Stimulated activated CD4-positive, alpha-beta T cell treated with anti-CD3 and anti-CD28 coated beads, TNF-alpha, amount 100 ng/mL, for 1 hour (primary cell): ENCODE measurements at regions not wholly inside any gene's neighbourhood (a gene's known extent, or its start where the extent isn't known, plus 50 kb on each side); places are given as distances from the start of the nearest gene placed in this dataset.
"Not testable (repeated sequence)": the region's sequence is repeated elsewhere in the genome, so short reads cannot be mapped to it uniquely, and the experiment has no call there.

Experiments
- DNase-seq, 3 donors: peaks; one replicate each; pipeline ENCODE4 v3.0.0-alpha.2; 2020; ENCODE audit warnings: low read depth in 3 of 3, low spot score in 1 of 3

DNA sequence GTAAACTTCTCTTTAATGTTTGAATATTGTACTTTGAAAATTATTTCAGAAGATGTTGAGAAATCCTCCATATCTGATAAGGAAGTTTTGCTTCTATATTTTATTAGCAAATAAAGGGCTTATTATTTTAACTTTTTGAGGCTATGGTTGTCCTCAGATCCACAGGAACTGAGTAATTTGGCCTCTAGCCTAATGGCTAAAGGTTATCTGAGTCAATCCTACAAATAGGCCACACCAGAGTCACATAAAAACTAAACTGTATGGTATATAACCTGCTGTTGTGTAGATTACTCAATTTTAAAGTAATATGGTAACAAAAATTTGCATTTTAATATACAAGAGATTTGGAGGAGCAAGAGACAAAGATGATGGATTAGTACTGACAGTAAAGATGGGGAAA is 549.2 kb upstream of the GRAMD2B start:
- no peak for DNase-seq

DNA sequence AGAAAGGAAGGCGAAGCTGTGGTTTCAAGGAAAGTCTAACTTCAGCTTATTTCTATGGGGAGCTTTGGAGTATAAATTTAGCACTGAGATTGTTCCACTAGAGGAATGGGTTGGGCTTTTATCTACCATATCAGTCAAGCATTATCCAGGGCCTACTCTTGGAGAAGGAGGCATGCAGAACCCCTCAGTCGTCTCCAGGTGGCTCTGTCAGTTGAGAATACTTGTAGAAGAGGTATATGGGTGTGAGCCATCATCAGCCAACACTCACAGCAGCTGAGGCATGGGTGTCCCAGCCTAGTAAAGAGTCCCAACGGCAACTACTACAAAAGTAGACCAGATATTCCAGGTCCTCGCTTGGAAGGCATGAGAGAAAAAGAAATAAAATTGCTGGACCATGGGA is 548.5 kb upstream of the GRAMD2B start:
- DNase-seq, result no peak

DNA sequence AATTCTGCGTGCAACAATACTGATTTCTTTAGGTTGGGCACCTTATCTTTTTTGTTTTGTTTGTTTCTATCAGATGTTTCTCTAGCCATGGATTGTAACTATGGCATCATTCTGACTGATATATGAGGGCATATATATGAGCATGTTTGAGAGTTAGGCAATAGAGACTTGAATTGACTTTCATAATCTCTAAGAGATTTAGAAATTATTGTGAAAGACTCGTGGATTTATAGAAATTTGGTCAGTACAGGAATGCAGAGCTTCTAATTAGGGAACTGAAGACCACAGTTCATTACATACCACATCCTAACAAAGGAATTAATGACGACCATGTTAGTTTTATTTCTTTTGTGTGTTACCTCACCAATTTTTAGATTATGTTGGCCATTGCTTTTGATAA is 546.0 kb upstream of the GRAMD2B start:
- no peak for DNase-seq

DNA sequence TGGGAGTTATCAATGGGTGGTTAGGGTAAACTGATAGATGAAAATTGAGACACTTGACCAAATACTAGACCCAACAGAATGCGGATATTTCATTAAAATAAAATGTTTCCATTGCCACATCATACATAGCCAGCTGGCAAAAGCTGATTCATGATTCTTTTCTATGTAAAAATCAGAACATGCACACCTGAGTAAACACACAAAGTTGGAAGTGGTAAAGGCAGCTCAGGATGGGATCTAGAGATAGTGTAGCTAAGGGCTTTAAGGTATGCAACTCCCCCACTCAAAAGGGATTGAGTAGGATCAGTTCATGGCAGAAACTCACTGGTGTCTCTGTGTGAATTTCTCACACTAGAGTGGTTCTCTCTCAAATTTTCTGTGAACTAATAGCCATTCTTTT is 541.1 kb upstream of the GRAMD2B start:
- DNase-seq, result no peak

DNA sequence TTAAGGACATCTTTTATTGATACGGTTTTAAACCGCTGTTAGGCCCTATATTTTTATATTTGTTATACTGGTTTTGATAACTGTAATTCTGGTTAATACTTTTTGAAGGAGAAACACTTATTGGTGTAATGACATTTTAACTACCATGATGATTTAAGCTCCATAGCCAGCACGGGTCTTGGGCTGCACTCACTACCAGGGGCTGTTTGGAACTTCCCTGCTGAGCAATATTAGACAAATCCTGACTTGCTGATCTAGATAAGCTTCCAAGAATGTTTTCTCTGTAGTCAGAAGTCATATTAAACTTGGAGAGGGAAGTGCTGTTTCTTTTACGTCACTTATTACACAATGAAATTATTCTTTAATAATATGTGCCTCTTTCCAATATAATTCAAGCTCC is 540.0 kb upstream of the GRAMD2B start:
- no peak for DNase-seq

DNA sequence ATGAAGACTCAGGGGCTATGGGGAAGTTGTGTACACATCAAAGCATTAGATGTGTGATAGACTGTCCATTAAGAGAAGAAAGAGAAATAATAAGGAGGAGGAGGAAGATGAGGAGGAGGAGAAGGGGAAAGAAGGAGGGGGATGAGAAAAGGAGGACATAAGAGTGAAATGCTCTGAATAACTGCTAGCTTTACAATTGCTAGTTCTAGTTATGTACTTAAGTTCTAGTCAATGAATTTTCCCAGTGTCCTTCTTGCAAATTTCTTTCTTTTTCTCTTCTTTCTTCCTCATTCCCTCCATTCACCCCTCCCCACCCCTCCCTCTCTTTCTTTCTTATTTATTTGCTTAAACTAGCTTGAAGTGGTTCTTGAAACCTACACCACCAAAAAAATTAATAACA is 534.9 kb upstream of the GRAMD2B start:
- DNase-seq, result no peak

DNA sequence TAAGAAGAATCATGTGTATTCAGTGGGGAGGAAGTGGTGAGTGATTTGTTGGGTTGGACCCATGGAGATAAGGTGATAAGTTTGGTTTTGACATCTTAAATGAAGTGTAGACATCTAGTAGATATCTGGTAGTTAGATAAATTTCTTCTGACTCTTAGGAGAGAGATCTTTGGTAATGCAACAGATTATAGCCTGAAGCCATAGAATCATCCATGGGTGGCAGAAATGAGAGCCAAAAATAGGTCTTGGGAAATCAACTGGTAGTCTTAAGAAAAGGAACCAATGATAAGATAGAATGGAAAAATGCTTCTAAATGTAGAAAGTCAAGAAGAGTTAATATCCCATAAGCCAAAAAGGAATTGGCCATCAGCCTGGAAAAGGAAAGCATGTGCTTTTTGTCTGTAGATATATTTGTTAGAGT is 532.7 kb upstream of the GRAMD2B start:
- DNase-seq, result no peak

DNA sequence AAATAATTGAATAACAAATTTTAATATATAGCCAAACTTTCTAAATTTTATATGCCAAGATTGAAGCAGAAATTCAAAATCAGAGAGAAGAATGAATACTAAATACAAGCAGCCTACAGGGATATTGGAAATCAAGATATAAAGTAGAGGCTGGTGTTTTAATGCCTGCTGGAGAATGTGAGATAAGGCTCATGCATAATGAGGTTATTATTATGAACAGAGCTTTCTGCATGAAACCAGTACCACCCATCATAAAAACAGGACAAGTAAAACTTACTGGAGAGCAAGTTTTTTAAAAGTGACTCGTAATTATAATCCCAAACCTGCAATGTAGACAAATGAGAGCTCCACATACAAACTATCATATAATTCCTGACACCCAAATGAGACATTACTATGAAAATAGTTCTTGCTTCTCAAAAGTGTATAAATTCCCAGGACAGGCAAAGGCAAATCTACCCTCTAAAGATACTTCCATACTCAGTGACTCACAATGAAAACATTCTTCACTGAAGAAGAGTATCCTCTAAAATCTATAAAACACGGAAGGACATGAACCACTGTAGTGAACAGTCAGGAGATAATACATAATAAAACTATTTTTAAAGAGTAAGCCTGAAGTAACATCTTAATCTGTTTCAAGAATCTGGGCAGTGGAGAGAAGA is 532.0 kb upstream of the GRAMD2B start:
- no peak for DNase-seq

DNA sequence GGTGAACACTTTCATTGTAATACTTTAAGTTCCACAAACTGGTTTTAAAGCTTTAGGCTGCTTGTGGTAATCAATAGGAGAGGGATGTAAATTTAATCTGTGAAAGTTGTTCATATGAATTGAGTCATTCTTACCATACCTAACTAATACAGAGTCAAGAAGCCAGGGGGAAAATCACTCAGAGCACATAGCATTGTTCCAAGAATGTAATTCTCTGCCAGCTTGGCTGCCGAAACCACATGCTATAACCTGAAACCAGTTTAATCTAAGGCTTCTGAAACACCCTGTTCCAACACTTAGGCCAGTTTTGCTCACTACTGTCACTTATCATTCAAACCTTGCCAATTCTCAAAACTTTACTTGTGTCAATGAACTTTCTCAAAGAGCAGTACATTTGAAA is 528.8 kb upstream of the GRAMD2B start:
- DNase-seq, result no peak

DNA sequence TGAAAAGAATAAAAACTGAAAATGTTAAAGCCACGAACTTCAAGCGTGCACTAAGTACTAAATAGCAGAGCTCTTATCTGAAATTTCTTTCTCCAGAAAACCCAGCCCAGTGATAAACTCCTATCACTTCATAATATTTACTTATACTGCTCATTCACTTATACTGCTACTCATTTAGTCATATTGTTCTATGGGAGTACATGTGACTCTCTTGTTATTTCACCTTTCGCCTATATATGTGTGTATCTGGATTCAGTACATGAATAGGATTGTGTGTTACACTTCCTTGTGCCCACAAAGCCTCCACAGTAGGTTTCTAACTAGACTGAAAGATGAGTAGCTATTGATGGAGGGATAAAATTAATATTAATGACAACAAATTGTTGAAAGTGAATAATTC is 526.8 kb upstream of the GRAMD2B start:
- no peak for DNase-seq

DNA sequence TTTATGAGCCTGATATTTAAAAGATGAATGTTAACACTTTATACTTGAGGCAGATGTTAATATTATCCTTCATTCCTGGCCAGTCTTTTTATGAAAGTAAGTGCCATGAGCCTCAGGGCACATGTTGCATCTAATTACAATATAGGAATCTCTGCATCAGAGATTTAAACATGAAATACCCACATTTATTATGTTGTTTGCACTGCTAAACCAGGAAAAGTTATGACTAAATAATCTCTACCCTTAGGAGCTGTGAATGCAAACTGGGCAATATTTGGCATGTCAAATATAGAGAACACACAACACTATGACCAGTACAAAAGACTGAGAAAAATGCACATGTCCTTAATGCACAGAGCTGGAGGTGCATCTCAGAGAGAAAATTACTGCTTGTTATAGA is 526.1 kb upstream of the GRAMD2B start:
- DNase-seq, result no peak

DNA sequence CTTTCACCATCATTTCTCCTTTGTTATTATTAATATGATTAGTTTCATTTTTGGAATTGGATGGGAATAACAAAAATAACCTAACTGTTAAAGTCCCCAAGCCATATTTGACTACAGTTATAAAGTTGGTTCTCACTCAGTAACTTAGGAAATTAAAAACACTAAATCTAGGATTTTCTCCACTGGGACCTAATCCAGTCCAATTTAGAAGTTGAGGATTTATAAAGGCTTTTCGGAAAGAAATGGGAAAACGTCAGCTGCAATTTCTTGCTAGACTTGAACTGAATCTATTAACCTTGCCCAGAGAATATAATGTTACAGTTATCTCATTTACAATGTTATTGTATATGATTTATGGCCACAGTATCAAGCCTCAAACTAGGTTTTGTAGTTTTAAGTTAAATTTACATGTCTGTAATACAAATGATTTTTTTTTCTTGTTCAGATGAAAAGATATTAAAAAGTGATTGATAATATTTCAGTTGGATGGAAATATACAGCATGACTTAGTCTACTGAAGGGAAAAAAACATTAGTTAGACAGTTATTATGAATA is 524.3 kb upstream of the GRAMD2B start:
- DNase-seq, result no peak

DNA sequence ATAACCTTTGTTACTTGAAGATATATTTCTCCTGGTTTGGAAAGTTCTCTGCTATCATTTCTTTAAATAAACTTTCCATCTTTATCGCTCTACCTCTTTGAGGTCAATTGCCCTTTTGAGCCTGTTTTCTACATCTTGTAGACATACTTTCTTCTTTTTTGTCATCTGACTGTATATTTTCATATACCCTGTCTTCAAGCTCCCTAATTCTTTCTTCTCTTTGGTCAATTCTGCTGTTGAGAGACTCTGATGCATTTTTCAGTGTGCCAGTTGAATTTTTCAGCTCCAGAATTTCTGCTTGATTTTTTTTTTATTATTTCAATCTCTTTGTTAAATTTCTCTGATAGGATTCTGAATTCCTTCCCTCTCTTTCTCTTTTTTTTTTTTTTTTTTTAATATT is 511.2 kb upstream of the GRAMD2B start:
- no peak for DNase-seq

DNA sequence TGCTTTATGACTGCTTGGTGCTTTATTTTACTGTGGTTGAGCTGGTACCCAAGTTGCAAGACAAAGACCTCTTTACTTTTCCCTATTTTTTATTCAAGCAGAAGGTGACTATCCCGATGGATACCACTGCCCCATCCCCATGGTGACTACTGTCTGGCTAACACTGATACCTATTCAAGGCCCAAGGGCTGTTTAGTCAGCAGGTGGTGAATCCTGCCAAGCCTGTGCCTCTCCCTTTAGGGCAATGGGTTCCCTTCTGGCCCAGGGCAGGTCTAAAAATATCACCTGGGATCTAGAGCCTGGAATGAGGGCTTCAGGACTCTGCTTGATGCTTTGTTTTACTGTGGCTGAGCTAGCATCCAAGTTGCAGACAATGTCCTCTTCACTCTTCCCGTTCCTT is 510.0 kb upstream of the GRAMD2B start:
- DNase-seq, result no peak

DNA sequence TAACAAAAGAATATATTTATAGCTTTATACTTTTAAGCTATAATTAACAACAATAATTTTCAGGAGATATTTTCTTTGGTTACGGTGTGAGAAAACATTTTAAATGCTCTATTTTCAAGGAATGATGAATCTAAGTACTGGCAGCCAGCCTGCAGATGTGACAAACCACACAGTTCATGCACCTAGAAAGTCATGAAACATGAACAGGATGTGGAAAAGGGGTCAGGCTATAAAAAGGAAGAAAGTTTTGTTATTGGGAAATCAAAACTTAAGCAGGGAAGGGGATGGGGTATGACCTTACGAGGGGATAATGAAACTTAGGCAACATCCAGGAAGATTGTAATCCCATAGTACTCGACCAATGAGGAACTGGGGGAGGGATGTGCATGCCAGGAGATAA is 508.7 kb upstream of the GRAMD2B start:
- no peak for DNase-seq

DNA sequence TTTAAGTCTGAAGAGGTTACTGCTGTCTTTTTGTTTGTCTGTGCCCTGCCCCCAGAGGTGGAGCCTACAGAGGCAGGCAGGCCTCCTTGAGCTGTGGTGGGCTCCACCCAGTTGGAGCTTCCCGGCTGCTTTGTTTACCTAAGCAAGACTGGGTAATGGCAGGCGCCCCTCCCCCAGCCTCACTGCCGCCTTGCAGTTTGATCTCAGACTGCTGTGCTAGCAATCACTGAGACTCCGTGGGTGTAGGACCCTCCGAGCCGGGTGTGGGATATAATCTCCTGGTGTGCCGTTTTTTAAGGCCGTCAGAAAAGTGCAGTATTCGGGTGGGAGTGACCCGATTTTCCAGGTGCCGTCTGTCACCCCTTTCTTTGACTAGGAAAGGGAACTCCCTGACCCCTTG is 499.3 kb upstream of the GRAMD2B start:
- DNase-seq, result not testable (repeated sequence)

DNA sequence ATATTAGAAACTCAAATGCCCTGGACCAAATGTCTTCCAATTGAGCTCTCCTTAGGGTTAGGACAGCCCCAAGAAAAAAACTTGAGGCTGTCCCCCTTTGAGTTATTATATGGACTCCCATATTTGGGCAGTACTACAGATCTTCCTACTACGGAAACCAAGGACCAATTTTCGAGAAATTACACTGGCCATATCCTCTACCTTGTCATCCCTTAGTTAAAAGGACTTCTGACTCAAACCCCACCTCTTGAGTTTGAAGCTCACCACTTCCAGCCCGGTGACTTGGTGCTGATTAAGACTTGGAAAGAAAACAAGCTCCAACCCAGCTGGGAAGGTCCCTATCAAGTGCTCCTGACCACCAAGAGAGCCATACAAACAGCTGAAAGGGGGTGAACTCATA is 497.0 kb upstream of the GRAMD2B start:
- no peak for DNase-seq

DNA sequence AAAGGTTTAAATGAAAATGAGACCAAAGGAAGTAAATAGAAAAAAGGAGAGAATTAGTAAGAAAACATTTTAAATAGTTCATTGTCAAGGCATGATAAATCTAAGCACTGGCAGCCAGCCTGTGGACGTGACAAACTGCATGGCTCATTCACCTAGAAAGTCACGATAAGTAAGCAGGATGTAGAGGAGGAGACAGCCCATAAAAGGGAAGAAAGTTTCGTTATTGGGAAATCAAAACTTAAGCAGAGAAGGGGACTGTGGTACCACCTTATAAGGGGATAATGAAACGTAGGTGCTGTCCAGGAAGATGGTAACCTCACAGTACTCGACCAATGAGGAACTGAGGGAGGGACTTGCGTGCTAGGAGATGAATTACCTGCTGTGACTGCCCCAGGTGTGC is 494.5 kb upstream of the GRAMD2B start:
- DNase-seq, result no peak

DNA sequence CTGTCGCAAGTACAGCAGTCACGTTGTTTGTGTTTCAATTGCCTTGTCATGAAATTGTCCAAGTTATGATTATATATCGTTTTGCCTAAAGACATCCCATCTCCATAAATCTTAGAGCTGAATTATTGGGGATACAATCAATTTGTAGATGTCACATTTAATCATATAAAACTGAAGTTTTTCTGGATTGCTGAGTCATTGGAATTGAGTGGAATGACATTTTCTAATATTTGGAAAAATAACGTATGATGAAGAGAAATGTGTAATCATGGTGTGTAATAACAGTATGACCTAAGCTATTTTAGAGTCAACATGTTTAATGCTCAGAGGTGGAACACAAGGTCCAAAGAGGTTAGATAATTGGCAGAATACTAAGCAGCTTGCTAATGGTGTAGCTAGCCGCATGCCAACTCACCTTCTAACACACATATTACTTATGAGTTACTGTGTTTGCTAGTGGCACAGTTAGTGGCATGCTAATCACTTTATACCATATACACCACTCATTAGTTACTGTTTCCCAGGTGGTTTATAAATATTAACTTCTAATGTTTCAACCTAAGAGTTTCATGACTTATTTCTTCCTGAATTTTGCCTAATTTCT is 473.1 kb upstream of the GRAMD2B start:
- DNase-seq, result no peak

DNA sequence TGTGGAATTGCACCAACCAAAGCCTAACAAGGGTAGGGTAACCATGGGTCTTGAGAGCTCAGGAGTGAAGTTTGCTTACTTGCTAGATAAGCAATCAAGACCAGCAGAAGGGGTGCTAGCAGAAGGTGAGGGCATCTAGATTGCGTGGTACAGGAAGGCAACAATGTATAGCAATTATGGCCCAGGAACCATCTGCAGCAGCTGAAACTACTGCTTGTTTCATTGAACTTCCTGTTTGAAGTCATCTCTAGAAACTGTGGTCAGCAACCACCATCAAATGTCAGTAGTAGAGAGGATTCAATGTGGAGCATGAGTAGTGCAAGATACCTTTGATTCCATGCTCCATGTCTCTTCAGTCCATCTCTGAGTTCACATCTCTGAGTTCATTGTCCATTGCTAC is 462.1 kb upstream of the GRAMD2B start:
- DNase-seq, result no peak

DNA sequence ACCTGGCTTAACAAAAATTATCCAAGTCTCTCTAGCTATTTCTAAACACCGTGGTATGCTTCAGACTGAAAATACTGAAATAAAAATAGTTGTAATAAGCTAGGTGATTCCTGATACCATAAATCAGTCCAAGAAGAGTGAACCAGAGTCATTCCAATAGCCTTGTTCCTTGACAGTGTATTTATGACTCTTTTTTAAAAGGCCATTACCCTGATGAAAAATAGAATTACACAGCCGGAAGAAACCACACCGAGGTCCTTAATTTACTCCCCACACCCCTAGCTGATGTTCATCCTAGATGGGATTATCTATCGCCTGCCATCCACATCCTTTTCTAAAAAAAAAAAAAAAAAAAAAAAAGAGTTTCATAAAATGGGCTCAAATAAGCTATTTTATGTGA is 457.6 kb upstream of the GRAMD2B start:
- DNase-seq, result no peak

DNA sequence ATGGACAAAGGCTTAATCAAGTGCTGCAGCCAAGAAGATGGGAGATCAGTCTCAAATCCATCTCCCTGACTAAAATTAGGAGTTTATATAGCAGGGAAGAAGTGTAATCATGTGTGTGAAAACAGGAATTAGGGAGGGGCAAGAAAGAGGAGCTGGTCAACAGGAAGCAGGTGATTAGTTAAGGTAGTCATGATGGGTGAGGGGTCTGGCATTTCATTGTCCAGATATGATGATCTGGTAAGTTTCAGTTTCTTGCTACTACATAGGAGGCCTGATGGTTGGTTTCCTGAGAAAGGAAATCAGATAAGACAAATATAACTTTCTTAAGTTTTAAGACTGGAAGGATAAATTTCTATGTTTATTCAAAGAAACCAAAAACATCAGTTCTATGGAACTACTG is 455.6 kb upstream of the GRAMD2B start:
- no peak for DNase-seq
